ENCODE measurements at regions not wholly inside any gene's neighbourhood (a gene's known extent, or its start where the extent isn't known, plus 50 kb on each side); places are given as distances from the start of the nearest gene placed in this dataset.

GRCh38 chr6:133106934-133107333, 134.2 kb upstream of the EYA4 start:
- TF ChIP-seq CTCF (conservative IDR thresholded peaks at IDR 0.05; ENCODE audit: low read length) (no peak), EZH2phosphoT487 (IDR thresholded peaks at IDR 0.05; ENCODE audit: borderline replicate concordance) (no peak)

Data from Loucy (cell line).